ENCODE measurements at regions not wholly inside any gene's neighbourhood (a gene's known extent, or its start where the extent isn't known, plus 50 kb on each side); places are given as distances from the start of the nearest gene placed in this dataset.

- H4K20me1 ChIP-seq (ENCODE audit: insufficient read depth), result no peaks in the 10 kb centered on the region
- no peak for TF ChIP-seq CTCF (conservative IDR thresholded peaks at IDR 0.05)
- no peak for TF ChIP-seq EZH2 (IDR thresholded peaks at IDR 0.05; ENCODE audit: low read depth)
- no peaks in the 10 kb centered on the region for H3K9me3 ChIP-seq (ENCODE audit: insufficient read depth, low read depth)
- H3K27me3 ChIP-seq (ENCODE audit: insufficient read depth, low read depth), result no peaks in the 10 kb centered on the region; the same call in 1 of the 2 replicates
- no peaks in the 10 kb centered on the region for H3K9me2 ChIP-seq (ENCODE audit: insufficient read depth)
- DNase-seq, result no peak
- intact Hi-C loops (cut with micrococcal nuclease; ENCODE audit: unreplicated experiment), result no loop called here
- no peak overlapping the region for H3K4me2 ChIP-seq
- BruUV-seq (replicated peaks), result no TSS peak
- no peaks in the 10 kb centered on the region for H3K36me3 ChIP-seq (ENCODE audit: low read depth)
- no peaks in the 10 kb centered on the region for H3F3A ChIP-seq (ENCODE audit: insufficient read depth, low read depth)
- no peak overlapping the region for H3K4me3 ChIP-seq
- no peak overlapping the region for H2AFZ ChIP-seq
- no peaks in the 10 kb centered on the region for H3K4me1 ChIP-seq (replicated peaks; ENCODE audit: insufficient read depth)
- no peak overlapping the region for H3K27ac ChIP-seq
- POLR2A ChIA-PET (ENCODE audit: unreplicated experiment), result no interaction called here
- CTCF ChIA-PET, result no interaction called here
- H3K79me2 ChIP-seq (ENCODE audit: low read depth), result no peaks in the 10 kb centered on the region
Observed at GRCh38 chr2:71872466-71873051, 275.1 kb downstream of the CYP26B1 start.

- no peaks in the 10 kb centered on the region for H3K9me2 ChIP-seq (ENCODE audit: insufficient read depth)
- no peaks in the 10 kb centered on the region for H3K9me3 ChIP-seq (ENCODE audit: insufficient read depth, low read depth)
- no peak for TF ChIP-seq CTCF (conservative IDR thresholded peaks at IDR 0.05)
- no peak for TF ChIP-seq EZH2 (IDR thresholded peaks at IDR 0.05; ENCODE audit: low read depth)
- peaks cover 9% of the 10 kb centered on the region for H3K4me1 ChIP-seq (replicated peaks; ENCODE audit: insufficient read depth)
- no peaks in the 10 kb centered on the region; the same call in 1 of the 2 replicates for H3F3A ChIP-seq (ENCODE audit: insufficient read depth, low read depth)
- POLR2A ChIA-PET (ENCODE audit: unreplicated experiment), result no interaction called here
- intact Hi-C loops (cut with micrococcal nuclease; ENCODE audit: unreplicated experiment), result loop anchor here (10.0 kb wide), 1 partner anchor 261 kb away; no protein-coding TSS in a partner anchor
- no peak overlapping the region for H3K27ac ChIP-seq
- no peaks in the 10 kb centered on the region for H4K20me1 ChIP-seq (ENCODE audit: insufficient read depth)
- peaks cover 14% of the 10 kb centered on the region; the same call in 1 of the 2 replicates for H3K27me3 ChIP-seq (ENCODE audit: insufficient read depth, low read depth)
- H3K4me2 ChIP-seq, result 0 out of 2 replicates have a peak overlapping the region, but pooled peaks have one; percentile 26
- H3K79me2 ChIP-seq (ENCODE audit: low read depth), result no peaks in the 10 kb centered on the region
- CTCF ChIA-PET, result no interaction called here
- peak; percentile 55 to 72 for DNase-seq
- H3K36me3 ChIP-seq (ENCODE audit: low read depth), result no peaks in the 10 kb centered on the region
- no peak overlapping the region for H2AFZ ChIP-seq
- no TSS peak for BruUV-seq (replicated peaks)
- H3K4me3 ChIP-seq, result no peak overlapping the region
Observed at GRCh38 chr2:71865391-71865965, 282.2 kb downstream of the CYP26B1 start.

GRCh38 chr2:71864085-71864484, 283.6 kb downstream of the CYP26B1 start:
- Histone ChIP-seq H3K27me3 (ENCODE audit: insufficient read depth, low read depth) (peaks cover 18% of the 10 kb centered on the region; the same call in 1 of the 2 replicates), H3K79me2 (ENCODE audit: low read depth) (no peaks in the 10 kb centered on the region), H3K4me1 (replicated peaks; ENCODE audit: insufficient read depth) (peaks cover 9% of the 10 kb centered on the region), H3K9me3 (ENCODE audit: insufficient read depth, low read depth) (no peaks in the 10 kb centered on the region), H4K20me1 (ENCODE audit: insufficient read depth) (no peaks in the 10 kb centered on the region), H3K4me2 (no peak overlapping the region), H3K4me3 (no peak overlapping the region), H3F3A (ENCODE audit: insufficient read depth, low read depth) (no peaks in the 10 kb centered on the region; the same call in 1 of the 2 replicates), H3K27ac (no peak overlapping the region), H2AFZ (no peak overlapping the region), H3K36me3 (ENCODE audit: low read depth) (no peaks in the 10 kb centered on the region), H3K9me2 (ENCODE audit: insufficient read depth) (no peaks in the 10 kb centered on the region)
- BruUV-seq (replicated peaks), result no TSS peak
- ChIA-PET POLR2A (ENCODE audit: unreplicated experiment) (no interaction called here), CTCF (no interaction called here)
- TF ChIP-seq EZH2 (IDR thresholded peaks at IDR 0.05; ENCODE audit: low read depth), result no peak
- no peak for TF ChIP-seq CTCF (conservative IDR thresholded peaks at IDR 0.05)
- intact Hi-C loops (cut with micrococcal nuclease; ENCODE audit: unreplicated experiment), result loop anchor here (10.0 kb wide), 1 partner anchor 259 kb away; no protein-coding TSS in a partner anchor
- no peak for DNase-seq

All from PC-9 (cell line).